H1 (cell line): ENCODE measurements at regions not wholly inside any gene's neighbourhood (a gene's known extent, or its start where the extent isn't known, plus 50 kb on each side); places are given as distances from the start of the nearest gene placed in this dataset.

Experiments
- ATF2 ChIP-seq: IDR thresholded peaks from 2 replicates; pipeline ENCODE4 v1.6.1; 2012; ENCODE audit warnings: low read length, inconsistent platforms
- EZH2 ChIP-seq: fragments of 200-600 bp; sonication (generic); IDR thresholded peaks from 2 replicates; pipeline ENCODE4 v1.7.1; 2012; ENCODE audit warnings: low read depth, mild to moderate bottlenecking, moderate library complexity, low read length, inconsistent platforms; ENCODE audit not compliant: severe bottlenecking
- HDAC2 ChIP-seq, 2 experiments: fragments of 300-600 bp in 1 of 2; sonication (generic) in 1 of 2; IDR thresholded peaks; 2 replicates each; pipeline ENCODE4 v1.6.1; 2011 to 2012; ENCODE audit warnings: low read depth in 2 of 2, low read length in 2 of 2, mild to moderate bottlenecking in 2 of 2, moderate library complexity in 2 of 2, borderline replicate concordance in 1 of 2, inconsistent platforms in 1 of 2
- POLR2A ChIP-seq, 2 experiments: IDR thresholded peaks; 1 replicate in 1 of 2; 2 replicates in 1 of 2; pipeline ENCODE4 v1.6.1; 2011; ENCODE audit warnings: low read depth in 2 of 2, low read length in 2 of 2, mild to moderate bottlenecking in 2 of 2; ENCODE audit errors: control extremely low read depth in 1 of 2
- RAD21 ChIP-seq, 2 experiments: IDR thresholded peaks in 1 of 2; conservative IDR thresholded peaks in 1 of 2; 2 replicates each; pipeline ENCODE4 v1.6.1; 2011; ENCODE audit warnings: low read depth in 2 of 2, low read length in 2 of 2, improper control_type of control experiment in 1 of 2, inconsistent platforms in 1 of 2, mild to moderate bottlenecking in 1 of 2, moderate library complexity in 1 of 2

GRCh38 chr2:149666809-149667320 is 79.3 kb upstream of the MMADHC start:
- TF ChIP-seq RAD21 (IDR thresholded peaks at IDR 0.05 in 1 of 2, conservative IDR thresholded peaks at IDR 0.05 in 1 of 2; ENCODE audit: low read depth in 2 of 2, low read length in 2 of 2), result no peak
- no peak for TF ChIP-seq EZH2
- no peak for TF ChIP-seq HDAC2 (IDR thresholded peaks at IDR 0.05; ENCODE audit: borderline replicate concordance in 1 of 2, low read depth in 2 of 2, low read length in 2 of 2)
- TF ChIP-seq ATF2, result no peak
- no peak for TF ChIP-seq POLR2A (IDR thresholded peaks at IDR 0.05; ENCODE audit: control extremely low read depth in 1 of 2, low read depth in 2 of 2, low read length in 2 of 2)
